ENCODE measurements at regions not wholly inside any gene's neighbourhood (a gene's known extent, or its start where the extent isn't known, plus 50 kb on each side); places are given as distances from the start of the nearest gene placed in this dataset.
"Not testable (repeated sequence)": the region's sequence is repeated elsewhere in the genome, so short reads cannot be mapped to it uniquely, and the experiment has no call there.

GRCh38 chr2:173520918-173521317 lies 166.2 kb downstream of the CDCA7 start:
- Histone ChIP-seq H3K36me3 (no peaks in the 10 kb centered on the region), H3K4me3 (no peak overlapping the region), H3K27me3 (replicated peaks; ENCODE audit: insufficient read depth) (no peaks in the 10 kb centered on the region), H3K9me3 (no peaks in the 10 kb centered on the region), H3K27ac (no peak overlapping the region), H3K4me1 (replicated peaks) (no peaks in the 10 kb centered on the region)
- intact Hi-C loops (cut with DNase I) = no loop called here
- WGBS = 87% methylated on average over 2 of the region's 2 CpGs
- TF ChIP-seq CTCF (IDR thresholded peaks at IDR 0.05) = no peak
- no peak for TF ChIP-seq POLR2A (IDR thresholded peaks at IDR 0.05)
- TF ChIP-seq POLR2AphosphoS5 (IDR thresholded peaks at IDR 0.05) = no peak
- DNase-seq (ENCODE audit: low spot score) = no peak

GRCh38 chr2:173521450-173522192 lies 166.9 kb downstream of the CDCA7 start:
- no peaks in the 10 kb centered on the region for H3K4me1 ChIP-seq (replicated peaks)

GRCh38 chr2:173523497-173523896 lies 168.8 kb downstream of the CDCA7 start:
- TF ChIP-seq POLR2A (IDR thresholded peaks at IDR 0.05) = no peak
- no peak for TF ChIP-seq POLR2AphosphoS5 (IDR thresholded peaks at IDR 0.05)
- TF ChIP-seq CTCF (IDR thresholded peaks at IDR 0.05) = no peak
- WGBS = 45% methylated on average over 4 of the region's 4 CpGs
- no peaks in the 10 kb centered on the region for H3K9me3 ChIP-seq
- H3K4me3 ChIP-seq = no peak overlapping the region
- no peak overlapping the region for H3K27ac ChIP-seq
- DNase-seq (ENCODE audit: low spot score) = no peak
- no peaks in the 10 kb centered on the region for H3K4me1 ChIP-seq (replicated peaks)
- intact Hi-C loops (cut with DNase I) = no loop called here
- no peaks in the 10 kb centered on the region for H3K36me3 ChIP-seq
- H3K27me3 ChIP-seq (replicated peaks; ENCODE audit: insufficient read depth) = no peaks in the 10 kb centered on the region

More at GRCh38 chr2:173521450-173522192, 166.9 kb downstream of the CDCA7 start:
- intact Hi-C loops (cut with DNase I) = no loop called here
- no peak for DNase-seq (ENCODE audit: low spot score)
- Histone ChIP-seq H3K27ac (no peak overlapping the region), H3K4me3 (no peak overlapping the region), H3K9me3 (no peaks in the 10 kb centered on the region), H3K27me3 (replicated peaks; ENCODE audit: insufficient read depth) (no peaks in the 10 kb centered on the region), H3K36me3 (no peaks in the 10 kb centered on the region)
- TF ChIP-seq CTCF (IDR thresholded peaks at IDR 0.05) = no peak
- TF ChIP-seq POLR2AphosphoS5 (IDR thresholded peaks at IDR 0.05) = no peak
- no peak for TF ChIP-seq POLR2A (IDR thresholded peaks at IDR 0.05)
- 75% methylated on average over 4 of the region's 4 CpGs for whole genome bisulfite sequencing

- DNase-seq (ENCODE audit: low spot score) = no peak
- no peaks in the 10 kb centered on the region for H3K36me3 ChIP-seq
- 90% methylated on average over 7 of the region's 7 CpGs for WGBS
- intact Hi-C loops (cut with DNase I) = no loop called here
- no peak for TF ChIP-seq CTCF (IDR thresholded peaks at IDR 0.05)
- TF ChIP-seq POLR2A (IDR thresholded peaks at IDR 0.05) = no peak
- no peak for TF ChIP-seq POLR2AphosphoS5 (IDR thresholded peaks at IDR 0.05)
- H3K9me3 ChIP-seq = no peaks in the 10 kb centered on the region
- no peak overlapping the region for H3K4me3 ChIP-seq
- no peak overlapping the region for H3K27ac ChIP-seq
- H3K4me1 ChIP-seq (replicated peaks) = no peaks in the 10 kb centered on the region
- H3K27me3 ChIP-seq (replicated peaks; ENCODE audit: insufficient read depth) = no peaks in the 10 kb centered on the region
These were observed 169.7 kb downstream of the CDCA7 start for GRCh38 chr2:173524256-173524955.

- 81% methylated on average over 26 of the region's 32 CpGs for WGBS
- H3K4me3 ChIP-seq; H3K9me3 ChIP-seq; H3K4me1 ChIP-seq (replicated peaks); H3K27me3 ChIP-seq (replicated peaks; ENCODE audit: insufficient read depth); DNase-seq (ENCODE audit: low spot score); intact Hi-C loops (cut with DNase I); H3K36me3 ChIP-seq; H3K27ac ChIP-seq: not testable (repeated sequence)
These were observed 178.3 kb downstream of the CDCA7 start for GRCh38 chr2:173532732-173533531.

Measured in prostate gland (tissue), 2 donors.